Upper lobe of left lung (tissue), 4 donors: ENCODE measurements at regions not wholly inside any gene's neighbourhood (a gene's known extent, or its start where the extent isn't known, plus 50 kb on each side); places are given as distances from the start of the nearest gene placed in this dataset.

ENCODE experiments used
- POLR2A ChIP-seq, 4 donors: fragments of 450-650 bp; IDR thresholded peaks; one replicate each; pipeline ENCODE4 v1.5.1; 2016 to 2017; ENCODE audit warnings: antibody characterized with exemption in 4 of 4, mild to moderate bottlenecking in 2 of 4
- POLR2AphosphoS5 ChIP-seq, 2 donors: sonication (generic); formaldehyde crosslinking; IDR thresholded peaks; one replicate each; pipeline ENCODE4 v1.5.1; 2017; ENCODE audit warnings: antibody characterized with exemption in 2 of 2
- TF ChIP-seq, protein P1 (sequence below), 6 experiments: fragments of 450-650 bp in 4 of 6; fragments of 200-600 bp in 2 of 6; sonication (generic) in 2 of 6; IDR thresholded peaks; one replicate each; pipeline ENCODE4 v1.5.1; 2016 to 2019; ENCODE audit warnings: antibody characterized with exemption in 6 of 6

DNA sequence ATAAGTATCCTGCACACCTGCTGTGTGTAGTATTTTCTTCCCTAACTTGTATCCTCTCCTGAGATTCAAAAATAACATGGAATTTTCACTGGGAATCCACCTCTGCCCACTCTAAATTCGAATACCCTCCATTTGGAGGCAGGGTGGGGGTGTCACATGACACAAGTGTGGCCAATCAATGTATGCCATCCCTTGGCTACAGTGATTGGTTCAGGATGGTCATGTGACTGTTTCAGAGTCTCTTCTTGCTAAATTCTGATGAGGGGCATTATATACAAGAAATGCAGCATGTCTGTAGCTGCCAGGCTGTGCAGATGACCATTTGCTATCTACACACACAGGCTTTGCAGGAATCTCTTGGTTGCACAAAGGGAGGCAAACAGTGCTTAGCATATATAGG is 86.8 kb upstream of the TMEM132C start:
- TF ChIP-seq, protein P1, sequence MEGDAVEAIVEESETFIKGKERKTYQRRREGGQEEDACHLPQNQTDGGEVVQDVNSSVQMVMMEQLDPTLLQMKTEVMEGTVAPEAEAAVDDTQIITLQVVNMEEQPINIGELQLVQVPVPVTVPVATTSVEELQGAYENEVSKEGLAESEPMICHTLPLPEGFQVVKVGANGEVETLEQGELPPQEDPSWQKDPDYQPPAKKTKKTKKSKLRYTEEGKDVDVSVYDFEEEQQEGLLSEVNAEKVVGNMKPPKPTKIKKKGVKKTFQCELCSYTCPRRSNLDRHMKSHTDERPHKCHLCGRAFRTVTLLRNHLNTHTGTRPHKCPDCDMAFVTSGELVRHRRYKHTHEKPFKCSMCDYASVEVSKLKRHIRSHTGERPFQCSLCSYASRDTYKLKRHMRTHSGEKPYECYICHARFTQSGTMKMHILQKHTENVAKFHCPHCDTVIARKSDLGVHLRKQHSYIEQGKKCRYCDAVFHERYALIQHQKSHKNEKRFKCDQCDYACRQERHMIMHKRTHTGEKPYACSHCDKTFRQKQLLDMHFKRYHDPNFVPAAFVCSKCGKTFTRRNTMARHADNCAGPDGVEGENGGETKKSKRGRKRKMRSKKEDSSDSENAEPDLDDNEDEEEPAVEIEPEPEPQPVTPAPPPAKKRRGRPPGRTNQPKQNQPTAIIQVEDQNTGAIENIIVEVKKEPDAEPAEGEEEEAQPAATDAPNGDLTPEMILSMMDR (IDR thresholded peaks at IDR 0.05) = no peak
- TF ChIP-seq POLR2AphosphoS5 (IDR thresholded peaks at IDR 0.05) (no peak), POLR2A (IDR thresholded peaks at IDR 0.05) (no peak)
